HG03457 (cell line): ENCODE measurements at regions not wholly inside any gene's neighbourhood (a gene's known extent, or its start where the extent isn't known, plus 50 kb on each side); places are given as distances from the start of the nearest gene placed in this dataset.
"Not testable (repeated sequence)": the region's sequence is repeated elsewhere in the genome, so short reads cannot be mapped to it uniquely, and the experiment has no call there.

ENCODE experiments used
- ATAC-seq: cut with Tn5 transposase; IDR thresholded peaks from one replicate; pipeline ENCODE4 v1.9.1; 2021; ENCODE audit warnings: moderate number of reproducible peaks; ENCODE audit not compliant: unreplicated experiment

DNA sequence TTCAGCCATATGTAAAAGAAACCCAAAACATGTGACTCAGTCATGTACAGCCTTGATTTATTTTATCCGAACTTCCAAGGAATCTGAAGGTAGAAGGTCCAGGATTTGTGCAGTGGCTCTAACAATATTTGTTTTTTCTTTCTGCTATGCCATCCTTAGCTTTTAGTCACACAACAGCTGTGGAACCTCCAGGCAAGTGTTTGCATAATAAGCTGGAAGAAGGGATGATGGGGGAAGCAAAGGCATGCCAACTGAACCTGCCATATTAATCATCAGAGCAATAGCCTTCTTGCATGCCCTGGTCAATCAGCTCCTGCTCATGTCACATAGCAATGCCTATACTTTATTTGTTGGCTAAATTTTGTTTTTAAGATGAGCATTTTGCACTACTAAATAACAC lies 444.7 kb upstream of the ARPP21 start:
- no peak for ATAC-seq

- ATAC-seq, result no peak
These were observed 440.5 kb upstream of the ARPP21 start for GRCh38 chr3:35198857-35199256.

DNA sequence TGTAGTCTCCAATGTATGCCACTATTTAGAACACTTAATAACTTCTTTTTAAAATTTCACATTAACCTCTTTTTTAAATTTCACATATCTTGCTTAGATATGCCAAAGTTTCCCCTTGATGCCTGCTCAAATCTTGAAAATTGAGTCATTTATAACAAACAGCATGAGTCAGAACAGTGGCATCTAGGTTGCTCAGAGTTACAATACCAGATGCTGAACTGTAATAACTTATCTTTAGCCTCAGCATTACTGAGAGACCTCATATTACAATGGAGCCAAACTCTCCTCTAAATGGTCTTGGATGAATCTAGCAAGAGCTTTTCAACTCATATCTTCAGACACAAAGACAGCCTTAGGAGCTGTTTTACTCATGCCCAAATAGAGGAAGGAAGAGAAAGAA lies 439.3 kb upstream of the ARPP21 start:
- ATAC-seq, result no peak

DNA sequence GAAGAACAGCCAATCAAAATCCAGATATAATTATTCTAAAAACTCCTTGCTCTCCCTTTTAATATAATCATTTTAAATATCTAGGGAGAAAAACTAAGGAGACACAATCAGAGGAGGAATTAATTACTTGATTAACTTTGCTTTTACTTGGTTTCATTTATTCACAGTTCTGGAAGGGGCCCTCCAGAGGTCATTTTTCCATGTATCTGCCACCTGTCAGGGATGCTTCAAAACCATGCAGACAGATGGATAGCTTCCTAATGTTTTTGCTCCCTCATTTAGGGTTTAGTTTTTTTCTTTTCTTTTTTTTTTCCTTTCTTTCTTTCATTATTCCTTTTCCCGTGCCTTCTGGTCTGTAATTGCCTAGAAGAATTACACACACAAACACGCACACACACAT lies 438.1 kb upstream of the ARPP21 start:
- no peak for ATAC-seq

DNA sequence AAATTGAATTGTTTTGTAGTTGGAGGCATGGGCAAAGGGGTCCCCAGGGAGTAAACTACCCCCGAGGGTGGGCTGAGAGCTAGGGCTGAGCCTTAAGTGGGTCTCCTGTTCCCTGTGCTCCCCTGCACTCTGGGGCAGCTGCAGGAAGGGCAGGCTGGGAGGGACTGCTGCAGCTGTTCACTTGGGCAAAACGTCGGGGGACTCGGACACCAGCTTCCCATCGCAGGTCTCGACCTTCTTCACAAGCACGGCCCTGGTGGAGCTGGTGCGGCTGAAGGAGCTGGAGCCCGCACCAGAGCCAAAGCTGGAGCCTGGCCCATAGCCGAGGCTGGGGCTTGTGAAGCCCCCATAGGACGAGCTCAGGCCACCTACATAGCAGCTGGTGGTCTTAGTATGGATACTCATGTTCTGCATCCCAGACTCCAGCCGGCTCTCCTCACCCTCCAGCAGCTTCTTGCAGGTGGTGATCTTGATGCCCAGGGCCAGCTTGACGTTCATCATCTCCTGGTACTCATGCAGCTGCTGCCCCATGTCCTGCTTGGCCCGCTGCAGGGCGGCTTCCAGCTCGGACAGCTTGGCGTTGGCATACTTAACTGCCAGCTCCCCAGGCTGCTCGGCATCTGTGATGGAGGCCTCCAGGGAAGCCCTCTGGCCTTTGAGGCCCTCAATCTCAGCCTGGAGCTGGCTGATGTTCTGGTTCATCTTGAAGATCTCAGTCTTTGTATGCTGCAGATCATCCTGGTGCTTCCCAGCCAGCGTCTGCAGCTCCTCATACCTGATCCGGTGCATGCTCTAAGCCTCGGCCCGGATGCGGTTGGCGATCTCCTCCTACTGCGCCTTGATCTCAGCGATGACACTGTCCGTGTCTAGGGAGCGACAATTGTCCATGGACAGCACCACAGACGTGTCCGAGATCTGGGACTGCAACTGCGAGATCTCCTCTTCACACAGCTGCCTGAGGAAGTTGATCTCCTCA lies 423.5 kb upstream of the ARPP21 start:
- ATAC-seq, result no peak

- ATAC-seq, result no peak
These were observed 422.6 kb upstream of the ARPP21 start for GRCh38 chr3:35216501-35217266.

DNA sequence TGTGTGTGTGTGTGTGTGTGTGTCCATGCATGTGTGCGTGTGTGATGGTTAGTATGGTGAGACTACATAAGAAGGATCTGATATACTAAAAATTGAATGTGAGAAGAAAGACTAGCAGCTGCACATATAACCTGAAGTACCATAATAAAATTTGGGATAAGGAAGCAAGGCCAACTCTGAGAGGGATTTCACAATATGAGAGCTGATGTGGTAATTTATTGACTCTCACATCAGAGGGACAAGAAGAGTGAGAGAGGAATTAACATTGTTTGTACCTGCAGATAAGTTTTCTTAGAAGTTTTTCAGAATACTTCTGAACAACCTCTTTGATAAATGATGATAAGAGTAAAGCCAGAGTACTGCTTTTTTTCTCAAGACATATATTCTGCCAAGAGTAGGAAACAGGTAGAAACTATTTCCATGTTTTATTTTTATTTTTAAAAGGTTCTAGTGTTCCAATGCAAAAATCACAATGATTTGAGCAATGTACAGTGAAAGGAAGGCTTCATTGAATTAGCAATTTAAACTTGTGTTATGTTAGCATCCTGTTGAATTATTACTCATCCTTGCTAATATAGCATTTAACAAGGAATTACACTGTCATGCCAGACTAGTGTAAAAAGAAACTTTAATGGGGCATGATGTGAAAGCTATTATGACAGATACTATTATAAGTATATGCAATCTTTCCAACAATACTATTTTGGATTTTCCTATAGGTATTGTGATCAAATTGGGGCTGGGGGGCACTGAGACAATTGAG lies 415.5 kb upstream of the ARPP21 start:
- no peak for ATAC-seq

GRCh38 chr3:35224565-35225295 lies 414.6 kb upstream of the ARPP21 start:
- no peak for ATAC-seq

DNA sequence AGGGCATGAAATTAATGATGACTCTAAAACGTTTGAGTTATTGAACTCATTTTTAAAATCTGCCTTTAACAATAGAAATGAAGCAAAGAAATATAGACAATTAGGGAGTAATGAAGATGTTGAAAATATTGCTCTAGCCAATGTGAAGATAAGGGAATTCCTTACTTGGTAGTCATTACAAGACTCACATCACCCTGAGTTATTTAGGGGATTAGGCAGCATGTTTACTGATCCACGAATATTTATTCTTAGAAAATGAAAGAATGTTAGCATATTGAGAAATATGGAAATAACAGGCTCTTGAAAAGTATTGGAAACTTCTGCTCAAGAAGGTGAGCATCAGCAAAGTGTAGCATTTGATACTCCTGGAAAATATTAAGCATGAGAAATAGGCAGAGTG lies 398.1 kb upstream of the ARPP21 start:
- ATAC-seq, result no peak

GRCh38 chr3:35254917-35255316 lies 384.4 kb upstream of the ARPP21 start:
- no peak for ATAC-seq

GRCh38 chr3:35257641-35258040 lies 381.7 kb upstream of the ARPP21 start:
- no peak for ATAC-seq

GRCh38 chr3:35262406-35262805 lies 376.9 kb upstream of the ARPP21 start:
- no peak for ATAC-seq

DNA sequence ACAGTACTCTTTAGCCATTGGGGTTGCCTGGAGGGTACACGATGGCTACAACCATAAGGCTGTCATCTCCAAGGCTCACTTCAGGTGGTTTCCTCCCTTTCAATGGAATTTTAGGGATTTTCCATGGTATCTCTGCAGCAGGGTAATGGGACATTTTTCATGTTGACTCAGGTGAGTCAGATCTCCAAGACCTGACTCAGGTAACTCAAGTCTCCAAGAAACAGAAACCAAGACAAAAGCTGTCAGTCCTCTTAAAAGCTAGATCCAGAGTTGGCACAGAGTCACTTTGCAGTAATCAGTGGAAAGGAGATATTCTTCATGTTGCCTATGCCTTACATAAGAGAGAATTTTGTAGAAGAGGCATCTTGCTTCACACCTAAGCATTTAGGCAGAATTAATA lies 375.8 kb upstream of the ARPP21 start:
- ATAC-seq, result no peak

GRCh38 chr3:35266065-35266464 lies 373.3 kb upstream of the ARPP21 start:
- ATAC-seq, result not testable (repeated sequence)

- no peak for ATAC-seq
These were observed 363.6 kb upstream of the ARPP21 start for GRCh38 chr3:35275768-35276167.

DNA sequence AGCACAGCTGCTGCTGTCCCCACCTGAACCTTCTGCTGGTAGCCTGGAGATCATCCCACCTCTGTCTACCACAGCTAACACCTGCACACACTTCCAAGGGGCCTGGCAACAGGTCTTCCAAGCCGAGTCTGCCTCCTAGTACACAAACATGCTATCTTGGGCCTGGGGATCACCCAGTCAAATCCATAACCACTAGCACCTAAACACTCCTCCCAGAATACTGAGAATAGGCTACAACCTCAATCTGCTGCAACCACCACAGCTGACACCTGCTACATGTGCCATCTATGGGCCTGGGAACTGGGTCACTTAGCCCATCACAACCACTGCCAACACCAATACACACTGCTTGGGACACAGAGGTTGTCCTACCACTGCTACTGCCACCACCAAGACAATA lies 362.8 kb upstream of the ARPP21 start:
- no peak for ATAC-seq

DNA sequence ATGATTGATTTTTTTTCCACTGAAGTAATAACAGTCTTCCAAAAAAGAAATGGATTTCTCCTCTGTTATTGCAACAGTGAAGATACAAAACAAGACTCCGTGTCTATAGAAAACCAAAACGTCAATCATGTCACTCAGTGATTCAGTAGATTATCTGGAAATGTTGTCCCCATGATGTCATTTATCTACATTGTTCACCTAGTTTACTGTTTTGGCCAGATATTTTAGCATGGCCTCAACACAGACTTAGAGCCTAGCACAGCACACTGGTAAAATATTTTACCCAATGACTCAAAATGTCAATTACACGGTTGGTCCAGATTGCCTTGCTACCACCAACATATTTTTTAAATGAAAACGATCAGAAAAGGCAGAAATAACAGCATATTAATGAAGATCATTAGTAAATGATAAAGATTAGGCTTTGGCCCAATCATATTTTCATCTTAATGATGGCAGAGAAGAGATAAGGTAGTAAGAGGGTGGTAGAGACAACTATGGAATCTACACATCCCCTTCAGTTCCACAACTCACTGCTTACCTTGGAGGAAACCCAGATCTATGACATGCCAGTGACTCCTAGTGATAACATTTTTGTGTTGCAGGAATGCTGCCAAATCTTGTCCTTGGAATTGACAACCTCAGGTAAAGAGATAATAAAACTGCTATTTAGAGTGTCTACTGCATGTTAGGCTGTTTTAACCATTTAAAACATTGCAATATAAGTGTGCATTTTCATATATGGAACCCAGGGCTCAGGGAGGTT lies 347.7 kb upstream of the ARPP21 start:
- no peak for ATAC-seq

- no peak for ATAC-seq
These were observed 346.8 kb upstream of the ARPP21 start for GRCh38 chr3:35292568-35292967.

DNA sequence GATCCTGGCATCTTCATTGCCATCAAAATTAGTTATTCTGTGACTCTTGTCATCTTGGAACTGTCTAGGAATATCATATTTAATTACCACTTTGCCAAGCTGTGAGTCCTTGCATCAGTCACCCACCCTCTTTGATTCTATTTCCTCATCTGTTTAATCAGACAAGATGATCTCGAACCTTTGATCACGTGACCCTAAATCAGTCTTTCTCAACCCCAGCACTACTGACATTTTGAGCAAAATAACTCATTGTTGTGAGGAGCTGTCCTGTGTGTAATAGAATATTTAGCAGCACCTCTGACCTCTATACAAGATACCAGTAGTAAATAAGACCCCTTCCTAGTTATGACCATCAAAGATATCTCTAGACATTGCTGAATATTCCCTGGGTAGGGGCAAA lies 343.4 kb upstream of the ARPP21 start:
- ATAC-seq, result no peak

DNA sequence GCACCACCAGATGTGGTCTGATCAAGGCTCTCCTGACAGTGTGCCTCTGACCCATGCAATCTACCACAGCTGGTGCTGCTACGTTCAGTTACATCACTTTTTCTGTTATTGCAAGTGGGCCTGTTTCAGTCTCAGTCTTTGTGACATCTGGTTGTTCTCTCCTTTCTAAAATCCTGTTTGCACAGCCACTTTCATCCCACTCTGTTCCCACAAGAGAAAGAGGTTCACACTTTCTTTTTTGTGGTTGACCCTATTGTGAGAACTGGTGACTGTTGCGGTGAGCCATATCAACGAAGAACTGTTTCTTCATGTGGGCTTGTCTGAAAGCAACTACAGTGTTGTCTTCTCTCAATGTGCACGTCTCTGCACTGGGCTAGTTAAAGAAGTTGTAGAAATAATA lies 342.8 kb upstream of the ARPP21 start:
- no peak for ATAC-seq
